Thyroid gland (tissue), 4 donors: ENCODE measurements at regions not wholly inside any gene's neighbourhood (a gene's known extent, or its start where the extent isn't known, plus 50 kb on each side); places are given as distances from the start of the nearest gene placed in this dataset.

Source experiments
- DNase-seq, 2 donors: peaks; one replicate each; pipeline ENCODE4 v3.0.0-alpha.2; 2019
- H3K27ac ChIP-seq, 3 donors: fragments of 200-600 bp; sonication (generic); 1 replicate in 2 of 3; 2 replicates in 1 of 3; pipeline ENCODE4 v1.5.1; 2016 to 2019; ENCODE audit warnings: mild to moderate bottlenecking in 1 of 3, moderate library complexity in 1 of 3
- H3K27me3 ChIP-seq: fragments of 200-600 bp; sonication (generic); one replicate; pipeline ENCODE4 v1.5.1; 2019
- H3K36me3 ChIP-seq, 2 donors: fragments of 200-600 bp; sonication (generic); one replicate each; pipeline ENCODE4 v1.5.1; 2016 to 2019
- H3K4me1 ChIP-seq, 2 donors: fragments of 200-600 bp; sonication (generic); one replicate each; pipeline ENCODE4 v1.5.1; 2017 to 2019
- H3K4me3 ChIP-seq, 3 donors: fragments of 200-600 bp; sonication (generic); replicated peaks in 1 of 3; 1 replicate in 2 of 3; 2 replicates in 1 of 3; pipeline ENCODE4 v1.5.1; 2016; ENCODE audit warnings: mild to moderate bottlenecking in 1 of 3
- H3K9me3 ChIP-seq: fragments of 200-600 bp; sonication (generic); one replicate; pipeline ENCODE4 v1.5.1; 2017
- POLR2A ChIP-seq, 2 donors: fragments of 450-650 bp; IDR thresholded peaks; one replicate each; pipeline ENCODE4 v1.6.1; 2017; ENCODE audit warnings: antibody characterized with exemption in 2 of 2, mild to moderate bottlenecking in 2 of 2, moderate library complexity in 1 of 2
- WGBS, 2 donors: methylation state at CpG; one replicate each; pipeline ENCODE4 v1.1.5; 2017; 5-methylcytosine and 5-hydroxymethylcytosine counted together
- intact Hi-C: fragments of 100-400 bp; cut with DNase I; formaldehyde crosslinking; loops from one replicate; pipeline ENCODE4 v1.15.1; 2023
- TF ChIP-seq, protein P1 (sequence below), 6 experiments: fragments of 200-600 bp in 3 of 6; fragments of 450-650 bp in 3 of 6; sonication (generic) in 3 of 6; IDR thresholded peaks; one replicate each; pipeline ENCODE4 v1.5.1; 2016 to 2019; ENCODE audit warnings: antibody characterized with exemption in 6 of 6, mild to moderate bottlenecking in 2 of 6, inconsistent platforms in 1 of 6, moderate library complexity in 1 of 6

DNA sequence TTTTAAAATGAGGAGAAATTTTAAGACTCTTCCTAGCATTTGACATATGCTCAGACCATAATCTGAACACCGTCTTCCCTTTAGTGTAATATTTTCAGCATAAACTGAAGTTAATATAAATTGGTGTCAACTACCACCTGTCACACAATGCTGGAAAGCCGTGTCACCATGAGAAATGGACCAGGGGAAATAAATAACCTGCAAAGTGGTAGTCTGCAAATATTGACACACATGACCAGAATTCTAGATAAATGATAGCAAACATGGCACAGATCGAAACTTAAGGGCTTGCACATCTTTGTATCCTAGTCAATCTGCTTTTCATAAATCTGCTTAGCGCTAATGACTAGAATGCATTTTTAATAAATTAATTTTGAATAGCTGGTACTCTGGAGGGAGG, 191.9 kb downstream of the CD83 start:
- Histone ChIP-seq H3K36me3 (no peaks in the 10 kb centered on the region), H3K27me3 (no peaks in the 10 kb centered on the region), H3K9me3 (no peaks in the 10 kb centered on the region), H3K4me1 (peaks cover 22% of the 10 kb centered on the region in 2 donors), H3K4me3 (no peak overlapping the region), H3K27ac (no peak overlapping the region)
- WGBS, 2 donors, result 90 to 96% methylated on average over 4 of the region's 4 CpGs
- TF ChIP-seq, protein P1, sequence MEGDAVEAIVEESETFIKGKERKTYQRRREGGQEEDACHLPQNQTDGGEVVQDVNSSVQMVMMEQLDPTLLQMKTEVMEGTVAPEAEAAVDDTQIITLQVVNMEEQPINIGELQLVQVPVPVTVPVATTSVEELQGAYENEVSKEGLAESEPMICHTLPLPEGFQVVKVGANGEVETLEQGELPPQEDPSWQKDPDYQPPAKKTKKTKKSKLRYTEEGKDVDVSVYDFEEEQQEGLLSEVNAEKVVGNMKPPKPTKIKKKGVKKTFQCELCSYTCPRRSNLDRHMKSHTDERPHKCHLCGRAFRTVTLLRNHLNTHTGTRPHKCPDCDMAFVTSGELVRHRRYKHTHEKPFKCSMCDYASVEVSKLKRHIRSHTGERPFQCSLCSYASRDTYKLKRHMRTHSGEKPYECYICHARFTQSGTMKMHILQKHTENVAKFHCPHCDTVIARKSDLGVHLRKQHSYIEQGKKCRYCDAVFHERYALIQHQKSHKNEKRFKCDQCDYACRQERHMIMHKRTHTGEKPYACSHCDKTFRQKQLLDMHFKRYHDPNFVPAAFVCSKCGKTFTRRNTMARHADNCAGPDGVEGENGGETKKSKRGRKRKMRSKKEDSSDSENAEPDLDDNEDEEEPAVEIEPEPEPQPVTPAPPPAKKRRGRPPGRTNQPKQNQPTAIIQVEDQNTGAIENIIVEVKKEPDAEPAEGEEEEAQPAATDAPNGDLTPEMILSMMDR (IDR thresholded peaks at IDR 0.05), result no peak
- TF ChIP-seq POLR2A (IDR thresholded peaks at IDR 0.05), result no peak
- no peak for DNase-seq
- intact Hi-C loops, result no loop called here

DNA sequence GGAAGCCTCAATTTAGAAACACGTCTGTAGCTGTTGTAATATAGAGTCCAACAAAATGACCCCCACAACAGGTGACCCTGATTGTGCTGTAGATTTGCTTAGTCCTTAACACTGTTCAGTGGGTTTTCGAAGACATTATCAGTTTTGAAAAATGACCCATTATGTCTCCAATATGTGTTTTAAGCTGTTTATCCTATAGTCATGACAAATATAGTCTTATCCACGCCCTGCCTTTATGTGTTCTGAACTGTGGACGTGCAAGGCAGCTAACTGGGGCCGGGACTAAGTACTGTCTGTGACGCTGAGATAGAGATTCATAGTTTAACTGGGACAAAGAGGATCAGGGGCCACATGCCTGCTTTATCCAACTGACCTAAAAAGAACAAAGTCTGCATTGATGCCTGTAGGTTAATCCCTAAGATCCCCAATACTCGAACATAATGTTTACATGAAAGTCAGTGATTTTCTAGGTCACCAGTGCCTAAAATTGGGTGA, 192.4 kb downstream of the CD83 start:
- intact Hi-C loops, result loop anchor here (10.0 kb wide), 1 partner anchor 95 kb away; no protein-coding TSS in a partner anchor
- 93 to 96% methylated on average over 7 of the region's 7 CpGs for WGBS, 2 donors
- no peak overlapping the region for H3K27ac ChIP-seq

DNA sequence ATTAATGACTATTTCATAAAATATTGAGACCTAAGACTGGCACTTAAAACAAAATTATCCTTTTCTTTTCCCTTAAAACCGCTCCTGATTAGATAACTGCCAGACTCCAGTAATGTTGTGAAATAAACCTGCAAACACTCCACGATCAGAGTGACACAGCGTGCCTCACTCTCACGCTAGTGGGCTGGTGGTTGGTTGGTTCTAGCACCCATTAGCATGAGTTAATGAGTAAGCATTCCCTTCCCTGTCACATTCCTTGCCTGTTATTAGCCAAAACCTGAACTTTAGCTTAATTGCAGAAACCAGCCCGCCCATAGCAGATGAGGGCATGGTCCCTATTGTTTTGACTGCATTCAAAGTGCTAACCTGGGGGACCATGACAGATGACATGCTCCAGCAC, 193.4 kb downstream of the CD83 start:
- no peak for DNase-seq
- TF ChIP-seq POLR2A (IDR thresholded peaks at IDR 0.05), result no peak
- TF ChIP-seq, protein P1 (IDR thresholded peaks at IDR 0.05), result no peak
- 90 to 92% methylated on average over 5 of the region's 5 CpGs for WGBS, 2 donors
- Histone ChIP-seq H3K27ac (no peak overlapping the region), H3K9me3 (no peaks in the 10 kb centered on the region), H3K27me3 (no peaks in the 10 kb centered on the region), H3K4me1 (peaks cover 17 to 22% of the 10 kb centered on the region in 2 donors), H3K36me3 (no peaks in the 10 kb centered on the region), H3K4me3 (no peak overlapping the region)
- intact Hi-C loops, result loop anchor here (10.0 kb wide), 1 partner anchor 96 kb away; no protein-coding TSS in a partner anchor

More for the DNA sequence above, 192.4 kb downstream of the CD83 start:
- DNase-seq, result no peak
- H3K4me1 ChIP-seq, result peaks cover 18 to 25% of the 10 kb centered on the region in 2 donors
- no peaks in the 10 kb centered on the region for H3K36me3 ChIP-seq
- no peak for TF ChIP-seq POLR2A (IDR thresholded peaks at IDR 0.05)
- TF ChIP-seq, protein P1 (IDR thresholded peaks at IDR 0.05), result no peak
- H3K27me3 ChIP-seq, result no peaks in the 10 kb centered on the region
- no peak overlapping the region for H3K4me3 ChIP-seq
- H3K9me3 ChIP-seq, result no peaks in the 10 kb centered on the region

DNA sequence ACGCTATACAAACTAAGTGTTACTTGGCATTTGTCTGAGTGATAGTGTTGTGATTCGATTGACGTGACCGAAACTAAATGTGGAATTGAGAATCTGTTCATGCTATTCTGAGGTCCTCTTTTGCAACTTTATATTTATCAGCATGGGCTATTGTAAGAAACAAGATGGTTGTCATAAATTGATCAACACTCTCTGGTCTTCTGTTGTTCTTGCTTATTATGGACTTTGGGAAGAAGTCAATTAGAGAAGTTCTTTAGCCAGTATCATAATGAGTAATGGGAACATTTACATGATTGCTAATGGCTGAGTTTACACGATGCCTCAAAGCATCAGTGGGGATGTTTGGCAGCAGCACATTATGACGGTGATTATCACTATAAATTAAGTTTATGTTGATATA, 195.0 kb downstream of the CD83 start:
- H3K4me3 ChIP-seq, result no peak overlapping the region
- WGBS, 2 donors, result 93 to 95% methylated on average over 6 of the region's 6 CpGs
- no peak for DNase-seq
- H3K36me3 ChIP-seq, result no peaks in the 10 kb centered on the region
- no peaks in the 10 kb centered on the region for H3K27me3 ChIP-seq
- H3K4me1 ChIP-seq, result peaks cover 19 to 21% of the 10 kb centered on the region in 2 donors
- no peak for TF ChIP-seq POLR2A (IDR thresholded peaks at IDR 0.05)
- TF ChIP-seq, protein P1 (IDR thresholded peaks at IDR 0.05), result no peak
- intact Hi-C loops, result loop anchor here (10.0 kb wide), 1 partner anchor 98 kb away; no protein-coding TSS in a partner anchor
- no peak overlapping the region for H3K27ac ChIP-seq
- no peaks in the 10 kb centered on the region for H3K9me3 ChIP-seq

DNA sequence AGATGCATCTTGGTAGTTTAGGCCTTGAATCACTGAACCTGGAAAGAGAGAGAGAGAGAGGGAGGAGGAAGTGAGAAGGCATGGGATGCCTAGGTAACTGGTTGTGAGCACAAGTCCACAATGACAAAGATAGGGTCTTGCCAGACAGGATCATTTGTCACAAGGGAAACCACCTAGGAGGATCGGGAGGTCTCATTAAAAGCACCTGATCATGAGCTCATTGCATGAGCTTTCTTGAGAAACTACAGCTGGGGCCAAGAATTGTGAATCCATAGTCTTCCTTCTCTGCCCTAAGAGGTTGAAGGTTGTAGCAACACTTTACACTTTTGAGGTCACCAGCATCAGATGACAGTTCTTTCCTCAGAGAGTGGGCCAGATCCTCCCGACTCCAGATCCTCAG, 195.7 kb downstream of the CD83 start:
- Histone ChIP-seq H3K4me3 (no peak overlapping the region), H3K27me3 (no peaks in the 10 kb centered on the region), H3K9me3 (no peaks in the 10 kb centered on the region), H3K27ac (no peak overlapping the region), H3K4me1 (peaks cover 19 to 21% of the 10 kb centered on the region in 2 donors), H3K36me3 (no peaks in the 10 kb centered on the region)
- DNase-seq, result no peak
- intact Hi-C loops, result loop anchor here (10.0 kb wide), 1 partner anchor 98 kb away; no protein-coding TSS in a partner anchor
- TF ChIP-seq POLR2A (IDR thresholded peaks at IDR 0.05), result no peak
- TF ChIP-seq, protein P1 (IDR thresholded peaks at IDR 0.05), result no peak
- 91 to 100% methylated on average over 2 of the region's 2 CpGs for WGBS, 2 donors
